ENCODE measurements at regions not wholly inside any gene's neighbourhood (a gene's known extent, or its start where the extent isn't known, plus 50 kb on each side); places are given as distances from the start of the nearest gene placed in this dataset.

- no peak for TF ChIP-seq CTCF (optimal IDR thresholded peaks at IDR 0.05 in 1 of 3, IDR thresholded peaks at IDR 0.05 in 1 of 3, conservative IDR thresholded peaks at IDR 0.05 in 1 of 3; ENCODE audit: extremely low read depth in 1 of 3, insufficient read depth in 2 of 3, low read length in 3 of 3)
- no peak for TF ChIP-seq EZH2 (IDR thresholded peaks at IDR 0.05; ENCODE audit: low read length)
Measured at GRCh38 chr5:118068886-118069285, 919.5 kb downstream of the DTWD2 start.

All from keratinocyte (primary cell).